ENCODE measurements at regions not wholly inside any gene's neighbourhood (a gene's known extent, or its start where the extent isn't known, plus 50 kb on each side); places are given as distances from the start of the nearest gene placed in this dataset.
"Not testable (repeated sequence)": the region's sequence is repeated elsewhere in the genome, so short reads cannot be mapped to it uniquely, and the experiment has no call there.

DNA sequence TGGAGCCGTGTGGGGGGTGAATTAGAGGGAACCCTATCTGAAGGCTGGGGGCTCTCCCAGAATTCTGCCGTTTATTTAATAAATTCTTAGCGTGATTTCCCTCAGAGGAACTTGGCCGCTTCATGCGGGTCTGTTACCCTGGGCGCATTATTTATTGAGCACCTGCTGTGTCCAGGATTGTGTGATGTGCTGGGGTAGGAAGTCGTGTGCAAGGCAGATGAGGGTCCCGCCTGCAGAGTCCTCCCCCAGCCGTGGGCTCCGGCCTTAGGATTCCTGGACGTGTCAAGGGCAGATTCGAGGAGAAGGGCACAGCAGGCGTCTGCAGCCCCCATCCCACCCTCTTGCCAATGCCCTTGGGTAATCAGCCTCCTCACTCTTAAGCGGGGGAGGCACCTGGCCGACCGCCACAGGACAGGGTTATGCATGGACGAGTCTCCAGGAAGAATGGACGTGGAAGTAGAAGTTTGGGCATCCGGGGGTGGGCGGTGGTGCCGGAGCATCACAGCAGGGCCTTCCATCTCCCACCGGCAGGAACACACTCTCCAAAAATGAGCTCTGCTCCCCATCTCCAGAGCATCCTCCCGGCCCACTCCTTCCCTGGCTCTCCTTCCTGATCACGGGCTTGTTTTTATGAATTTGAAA, 233.3 kb upstream of the C1orf174 start:
- no peak overlapping the region for H3K4me3 ChIP-seq (ENCODE audit: low read length)

DNA sequence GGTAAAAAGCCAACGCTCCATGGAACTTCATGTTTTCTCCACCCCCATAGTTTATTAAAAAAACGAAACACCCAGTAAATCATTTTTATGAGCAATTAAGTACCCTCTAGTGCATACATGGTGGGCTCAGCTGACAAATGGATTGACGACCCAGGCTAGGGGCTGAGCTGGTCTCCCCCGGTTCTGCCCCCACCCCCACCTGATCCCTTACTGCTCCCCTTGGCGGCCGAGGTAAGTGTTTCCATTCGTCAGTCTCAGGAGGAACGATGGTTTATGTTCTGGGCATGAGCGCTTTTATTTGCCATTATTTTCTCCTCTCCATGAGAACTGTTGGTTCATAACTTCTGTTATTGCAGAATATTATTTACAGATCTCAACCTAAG, 233.9 kb upstream of the C1orf174 start:
- no peak overlapping the region for H3K4me3 ChIP-seq (ENCODE audit: low read length)
- TF ChIP-seq, protein P1, sequence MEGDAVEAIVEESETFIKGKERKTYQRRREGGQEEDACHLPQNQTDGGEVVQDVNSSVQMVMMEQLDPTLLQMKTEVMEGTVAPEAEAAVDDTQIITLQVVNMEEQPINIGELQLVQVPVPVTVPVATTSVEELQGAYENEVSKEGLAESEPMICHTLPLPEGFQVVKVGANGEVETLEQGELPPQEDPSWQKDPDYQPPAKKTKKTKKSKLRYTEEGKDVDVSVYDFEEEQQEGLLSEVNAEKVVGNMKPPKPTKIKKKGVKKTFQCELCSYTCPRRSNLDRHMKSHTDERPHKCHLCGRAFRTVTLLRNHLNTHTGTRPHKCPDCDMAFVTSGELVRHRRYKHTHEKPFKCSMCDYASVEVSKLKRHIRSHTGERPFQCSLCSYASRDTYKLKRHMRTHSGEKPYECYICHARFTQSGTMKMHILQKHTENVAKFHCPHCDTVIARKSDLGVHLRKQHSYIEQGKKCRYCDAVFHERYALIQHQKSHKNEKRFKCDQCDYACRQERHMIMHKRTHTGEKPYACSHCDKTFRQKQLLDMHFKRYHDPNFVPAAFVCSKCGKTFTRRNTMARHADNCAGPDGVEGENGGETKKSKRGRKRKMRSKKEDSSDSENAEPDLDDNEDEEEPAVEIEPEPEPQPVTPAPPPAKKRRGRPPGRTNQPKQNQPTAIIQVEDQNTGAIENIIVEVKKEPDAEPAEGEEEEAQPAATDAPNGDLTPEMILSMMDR (IDR thresholded peaks at IDR 0.05; ENCODE audit: insufficient read depth, low read depth, low read length, missing control alignments): no peak
- no peak for DNase-seq (ENCODE audit: low read depth)

More for the DNA sequence above, 233.3 kb upstream of the C1orf174 start:
- TF ChIP-seq, protein P1 (IDR thresholded peaks at IDR 0.05; ENCODE audit: insufficient read depth, low read depth, low read length, missing control alignments): no peak
- DNase-seq (ENCODE audit: low read depth): no peak

DNA sequence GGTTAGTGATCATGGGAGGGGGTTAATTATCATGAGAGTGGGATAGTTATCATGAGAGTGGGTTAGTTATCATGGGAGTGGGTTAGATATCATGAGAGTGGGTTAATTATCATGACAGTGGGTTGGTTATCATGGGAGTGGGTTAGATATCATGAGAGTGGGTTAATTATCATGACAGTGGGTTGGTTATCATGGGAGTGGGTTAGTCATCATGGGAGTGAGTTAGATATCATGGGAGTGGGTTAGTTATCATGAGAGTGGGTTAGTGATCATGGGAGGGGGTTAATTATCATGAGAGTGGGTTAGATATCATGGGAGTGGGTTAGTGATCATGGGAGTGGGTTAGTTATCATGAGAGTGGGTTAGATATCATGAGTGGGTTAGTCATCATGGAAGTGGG, 235.8 kb upstream of the C1orf174 start:
- not testable (repeated sequence) for H3K4me3 ChIP-seq (ENCODE audit: low read length); DNase-seq (ENCODE audit: low read depth)

DNA sequence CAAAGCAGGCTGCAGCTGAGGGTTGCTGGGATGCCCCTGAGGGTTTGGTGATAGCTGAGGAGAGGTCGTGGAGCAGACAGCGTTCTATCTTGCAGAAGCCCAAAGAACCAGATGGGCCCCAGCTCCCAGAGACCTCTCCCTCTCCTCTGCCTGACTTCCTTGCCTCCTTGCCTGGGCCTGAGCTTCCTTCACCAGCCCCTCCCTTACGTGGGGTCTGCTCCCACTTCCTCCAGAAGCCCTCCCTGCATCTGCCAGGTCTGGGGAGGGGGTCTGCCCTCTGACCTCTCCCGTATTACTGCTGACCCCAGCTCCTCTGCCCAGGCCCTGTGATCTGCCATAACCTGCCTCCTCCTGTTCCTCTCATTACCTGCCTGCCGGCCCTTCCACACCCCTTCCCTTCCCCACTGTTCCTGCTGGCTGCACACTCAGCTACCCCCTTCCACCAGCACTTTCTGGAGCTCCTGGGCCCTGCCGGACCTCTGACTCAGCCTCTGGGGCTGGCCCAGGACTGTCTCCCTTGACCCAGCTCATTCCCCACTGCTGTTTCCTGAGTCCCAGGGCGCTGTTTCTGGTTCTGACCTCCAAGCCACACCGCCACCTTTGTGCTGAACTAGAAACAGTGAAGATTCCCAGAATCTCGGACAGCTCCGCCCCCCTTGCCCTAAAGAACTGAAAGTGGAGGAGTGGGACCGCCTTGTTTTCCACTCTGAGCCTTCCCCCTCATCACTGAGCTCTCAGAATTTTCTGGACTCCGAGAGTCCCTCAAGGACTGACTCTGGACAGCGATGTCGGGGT, 237.7 kb upstream of the C1orf174 start:
- H3K4me3 ChIP-seq (ENCODE audit: low read length): no peak overlapping the region
- DNase-seq (ENCODE audit: low read depth): no peak
- TF ChIP-seq, protein P1 (IDR thresholded peaks at IDR 0.05; ENCODE audit: insufficient read depth, low read depth, low read length, missing control alignments): no peak

DNA sequence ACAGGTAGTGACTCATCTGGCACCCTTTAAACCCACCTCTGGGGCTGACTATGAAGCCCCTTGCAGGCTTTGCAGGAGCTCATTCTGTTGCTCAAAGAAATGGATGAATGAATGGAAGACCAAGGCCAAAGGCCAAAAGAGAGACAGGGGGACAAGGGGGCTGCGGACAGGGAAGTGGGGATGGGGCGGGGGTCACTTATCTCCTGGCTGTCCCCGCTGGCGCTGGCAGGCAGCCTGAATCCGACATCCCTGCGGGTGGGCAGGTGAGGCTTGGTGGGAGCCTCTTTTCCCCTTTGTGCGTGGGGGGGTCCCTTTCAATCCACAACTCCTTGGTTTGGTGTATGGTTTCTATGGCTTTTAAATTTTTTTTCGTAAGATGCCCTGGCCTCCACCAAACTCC, 239.6 kb upstream of the C1orf174 start:
- DNase-seq (ENCODE audit: low read depth): no peak
- H3K4me3 ChIP-seq (ENCODE audit: low read length): no peak overlapping the region
- TF ChIP-seq, protein P1 (IDR thresholded peaks at IDR 0.05; ENCODE audit: insufficient read depth, low read depth, low read length, missing control alignments): no peak

DNA sequence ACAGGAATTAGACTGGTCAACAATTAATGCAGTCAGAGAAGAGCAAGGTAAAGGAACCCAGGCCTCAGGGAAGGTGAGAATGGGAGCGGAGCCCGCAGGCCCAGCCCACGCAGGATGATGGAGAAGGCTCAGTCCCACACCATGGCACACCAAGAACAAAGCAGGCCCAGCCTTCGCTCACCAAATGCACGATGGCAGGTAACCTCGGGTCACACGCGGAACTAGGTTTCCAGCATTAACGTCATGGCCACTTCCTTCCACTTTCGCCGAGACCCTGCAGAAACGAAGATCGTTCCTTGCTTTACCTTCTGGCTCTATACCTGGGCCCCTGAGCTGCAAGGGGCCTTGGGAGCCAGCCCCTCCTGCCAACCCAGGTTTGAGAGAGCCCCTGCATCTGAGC, 240.2 kb upstream of the C1orf174 start:
- TF ChIP-seq, protein P1 (IDR thresholded peaks at IDR 0.05; ENCODE audit: insufficient read depth, low read depth, low read length, missing control alignments): no peak
- DNase-seq (ENCODE audit: low read depth): no peak

DNA sequence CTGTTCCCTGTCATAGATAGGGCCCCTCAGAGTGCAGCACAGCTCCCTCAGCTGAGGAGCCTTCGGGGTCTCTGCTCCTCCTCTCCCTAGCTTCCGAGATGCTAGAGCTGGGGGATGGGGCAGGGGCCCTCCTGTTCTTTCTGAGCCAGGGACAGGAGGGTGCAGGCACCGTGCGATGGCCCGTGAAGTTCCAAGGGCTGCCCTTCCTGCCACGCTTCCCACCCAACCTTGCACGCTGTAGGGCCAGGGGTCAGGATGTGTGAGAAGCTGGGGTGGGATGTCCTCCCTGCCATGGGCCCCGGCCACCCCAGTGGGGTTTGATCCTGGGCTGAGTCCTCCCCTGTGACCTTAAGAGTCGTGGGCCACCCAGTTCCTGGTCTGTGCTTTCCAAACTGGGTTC, 240.7 kb upstream of the C1orf174 start:
- no peak for DNase-seq (ENCODE audit: low read depth)
- no peak overlapping the region for H3K4me3 ChIP-seq (ENCODE audit: low read length)
- TF ChIP-seq, protein P1 (IDR thresholded peaks at IDR 0.05; ENCODE audit: insufficient read depth, low read depth, low read length, missing control alignments): no peak

More for the DNA sequence above, 240.2 kb upstream of the C1orf174 start:
- no peak overlapping the region for H3K4me3 ChIP-seq (ENCODE audit: low read length)

Data from epithelial cell of esophagus (primary cell).